Sigmoid colon (tissue), 6 donors: ENCODE measurements at regions not wholly inside any gene's neighbourhood (a gene's known extent, or its start where the extent isn't known, plus 50 kb on each side); places are given as distances from the start of the nearest gene placed in this dataset.

Experiments
- DNase-seq: peaks from one replicate; pipeline ENCODE4 v3.0.0-alpha.2; 2019
- H3K27ac ChIP-seq, 4 donors: fragments of 200-600 bp; sonication (generic); one replicate each; pipeline ENCODE4 v1.5.1; 2016 to 2019; ENCODE audit warnings: mild to moderate bottlenecking in 1 of 4
- H3K27me3 ChIP-seq, 3 donors: fragments of 200-600 bp; sonication (generic); one replicate each; pipeline ENCODE4 v1.5.1; 2019; ENCODE audit warnings: mild to moderate bottlenecking in 1 of 3
- H3K36me3 ChIP-seq, 4 donors: fragments of 200-600 bp; sonication (generic); one replicate each; pipeline ENCODE4 v1.5.1; 2016 to 2019
- H3K4me1 ChIP-seq, 4 donors: fragments of 200-600 bp; sonication (generic); one replicate each; pipeline ENCODE4 v1.5.1; 2017 to 2019
- H3K4me3 ChIP-seq, 4 donors: fragments of 200-600 bp; sonication (generic); one replicate each; pipeline ENCODE4 v1.5.1; 2017 to 2019; ENCODE audit warnings: mild to moderate bottlenecking in 2 of 4, moderate library complexity in 1 of 4
- H3K9me3 ChIP-seq, 4 donors: fragments of 200-600 bp in 3 of 4; sonication (generic) in 3 of 4; one replicate each; pipeline versions ENCODE4 v1.5.1 to v1.6.1; 2013 to 2019
- EP300 ChIP-seq, 4 donors: sonication (generic); formaldehyde crosslinking; IDR thresholded peaks; one replicate each; pipeline ENCODE4 v1.6.1; 2017; ENCODE audit warnings: antibody characterized with exemption in 4 of 4
- POLR2A ChIP-seq, 2 donors: fragments of 450-650 bp; IDR thresholded peaks; one replicate each; pipeline ENCODE4 v1.6.1; 2016; ENCODE audit warnings: antibody characterized with exemption in 2 of 2, mild to moderate bottlenecking in 2 of 2, moderate library complexity in 2 of 2
- POLR2AphosphoS5 ChIP-seq, 4 donors: sonication (generic); formaldehyde crosslinking; IDR thresholded peaks; one replicate each; pipeline ENCODE4 v1.6.1; 2017; ENCODE audit warnings: antibody characterized with exemption in 4 of 4
- WGBS, 2 donors: extraction: QIAGEN DNeasy Blood & Tissue Kit; methylation state at CpG; one replicate each; pipeline ENCODE4 v1.1.7; 2013; 5-methylcytosine and 5-hydroxymethylcytosine counted together
- intact Hi-C: fragments of 100-400 bp; cut with DNase I; formaldehyde crosslinking; loops from one replicate; pipeline ENCODE4 v1.15.1; 2023
- TF ChIP-seq, protein P1 (sequence below), 4 experiments: fragments of 450-650 bp in 3 of 4; fragments of 200-600 bp in 1 of 4; IDR thresholded peaks; one replicate each; pipeline ENCODE4 v1.5.1; 2016 to 2019; ENCODE audit warnings: antibody characterized with exemption in 4 of 4, mild to moderate bottlenecking in 3 of 4, moderate library complexity in 2 of 4
- donor health status: healthy with polysubstance abuse.
- donor health status: healthy.

DNA sequence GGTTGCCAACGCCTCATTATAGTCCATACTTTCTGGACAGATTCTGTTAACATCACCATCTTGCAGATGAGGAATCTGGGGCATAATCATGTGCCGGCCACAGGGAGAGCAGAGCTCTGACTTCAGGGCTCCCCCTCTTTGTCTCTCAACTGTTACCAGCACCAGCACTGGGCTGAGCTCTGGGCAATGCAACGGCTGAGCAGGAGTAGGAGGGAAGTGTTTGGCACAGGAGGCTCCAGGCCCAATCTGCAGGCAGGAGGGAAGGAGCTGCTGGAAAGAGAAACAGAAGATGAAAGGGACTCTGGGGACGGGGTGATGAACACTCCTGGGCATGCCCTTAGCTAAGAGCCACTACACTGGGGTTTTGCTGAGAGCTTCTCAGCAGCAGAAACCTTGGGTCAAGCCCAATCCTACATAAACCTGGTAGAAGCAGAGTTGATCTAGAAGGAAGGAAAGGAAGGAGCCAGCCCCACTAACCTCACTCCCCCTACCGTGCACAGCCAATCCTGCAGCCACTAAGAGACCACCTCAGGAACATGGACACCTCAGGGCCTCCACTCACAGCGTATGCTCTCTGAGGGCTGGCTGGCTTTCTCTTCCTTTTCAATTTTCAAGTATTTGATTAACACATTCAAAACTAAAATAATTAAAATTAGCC, 73.1 kb upstream of the SPATA12 start:
- DNase-seq: no peak
- Histone ChIP-seq H3K27me3 (no peaks in the 10 kb centered on the region), H3K4me3 (no peak overlapping the region), H3K9me3 (no peaks in the 10 kb centered on the region), H3K27ac (peak overlapping the region in 2 of 4 donors; percentile 1 to 55), H3K36me3 (no peaks in the 10 kb centered on the region), H3K4me1 (peaks cover 0 to 42% (median 25%) of the 10 kb centered on the region in 4 donors)
- intact Hi-C loops: no loop called here
- WGBS, 2 donors: 84 to 86% methylated on average over 6 of the region's 6 CpGs
- TF ChIP-seq EP300 (IDR thresholded peaks at IDR 0.05) (no peak), POLR2AphosphoS5 (IDR thresholded peaks at IDR 0.05) (no peak), POLR2A (IDR thresholded peaks at IDR 0.05) (no peak)
- TF ChIP-seq, protein P1, sequence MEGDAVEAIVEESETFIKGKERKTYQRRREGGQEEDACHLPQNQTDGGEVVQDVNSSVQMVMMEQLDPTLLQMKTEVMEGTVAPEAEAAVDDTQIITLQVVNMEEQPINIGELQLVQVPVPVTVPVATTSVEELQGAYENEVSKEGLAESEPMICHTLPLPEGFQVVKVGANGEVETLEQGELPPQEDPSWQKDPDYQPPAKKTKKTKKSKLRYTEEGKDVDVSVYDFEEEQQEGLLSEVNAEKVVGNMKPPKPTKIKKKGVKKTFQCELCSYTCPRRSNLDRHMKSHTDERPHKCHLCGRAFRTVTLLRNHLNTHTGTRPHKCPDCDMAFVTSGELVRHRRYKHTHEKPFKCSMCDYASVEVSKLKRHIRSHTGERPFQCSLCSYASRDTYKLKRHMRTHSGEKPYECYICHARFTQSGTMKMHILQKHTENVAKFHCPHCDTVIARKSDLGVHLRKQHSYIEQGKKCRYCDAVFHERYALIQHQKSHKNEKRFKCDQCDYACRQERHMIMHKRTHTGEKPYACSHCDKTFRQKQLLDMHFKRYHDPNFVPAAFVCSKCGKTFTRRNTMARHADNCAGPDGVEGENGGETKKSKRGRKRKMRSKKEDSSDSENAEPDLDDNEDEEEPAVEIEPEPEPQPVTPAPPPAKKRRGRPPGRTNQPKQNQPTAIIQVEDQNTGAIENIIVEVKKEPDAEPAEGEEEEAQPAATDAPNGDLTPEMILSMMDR (IDR thresholded peaks at IDR 0.05): no peak

DNA sequence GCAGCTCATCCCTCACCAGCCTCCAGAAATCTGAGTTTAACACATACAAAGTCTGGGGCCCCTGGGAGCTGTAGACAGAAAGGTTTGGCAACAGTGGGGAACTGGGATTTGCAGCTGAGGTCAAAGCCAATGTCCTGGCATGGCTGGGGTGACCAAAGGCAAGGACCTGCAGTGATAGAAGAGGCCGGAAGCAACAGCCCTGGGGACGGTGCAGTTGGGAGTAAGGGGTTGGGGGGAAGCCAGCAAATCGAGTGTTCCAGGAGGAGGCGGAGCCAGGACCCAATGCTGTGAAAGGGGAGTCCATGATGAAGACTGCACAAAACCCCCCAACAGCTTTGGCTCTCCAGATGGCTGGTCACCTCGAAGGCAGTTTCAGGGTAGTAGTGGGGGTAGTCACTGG, 74.1 kb upstream of the SPATA12 start:
- no peak overlapping the region for H3K27ac ChIP-seq
- no peak for DNase-seq
- no peaks in the 10 kb centered on the region for H3K36me3 ChIP-seq
- H3K4me1 ChIP-seq: peaks cover 0 to 43% (median 26%) of the 10 kb centered on the region in 4 donors
- H3K4me3 ChIP-seq: no peak overlapping the region
- WGBS, 2 donors: 63 to 76% methylated on average over 5 of the region's 5 CpGs
- no peaks in the 10 kb centered on the region for H3K27me3 ChIP-seq
- TF ChIP-seq POLR2A (IDR thresholded peaks at IDR 0.05) (no peak), POLR2AphosphoS5 (IDR thresholded peaks at IDR 0.05) (no peak), EP300 (IDR thresholded peaks at IDR 0.05) (no peak)
- TF ChIP-seq, protein P1 (IDR thresholded peaks at IDR 0.05): no peak
- H3K9me3 ChIP-seq: no peaks in the 10 kb centered on the region
- intact Hi-C loops: no loop called here

DNA sequence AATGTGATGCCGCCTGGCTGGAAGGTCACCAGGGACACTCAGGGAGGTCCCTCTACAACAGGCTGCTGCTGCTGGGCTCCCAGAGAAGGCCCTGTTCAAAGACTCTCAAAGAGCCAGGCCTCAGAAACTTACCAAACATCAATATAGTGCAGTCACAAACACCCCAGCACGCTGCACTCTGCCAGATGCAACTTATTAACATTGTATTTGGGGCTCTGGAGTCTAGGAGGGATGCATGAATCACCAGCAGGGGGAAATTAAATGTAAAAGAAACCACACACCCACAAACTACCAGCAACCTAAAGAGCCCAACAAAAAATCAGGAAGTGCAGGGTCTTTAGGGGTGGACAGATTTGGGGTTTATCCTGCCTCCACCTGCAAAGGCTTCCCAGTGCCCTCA, 74.6 kb upstream of the SPATA12 start:
- no peak for TF ChIP-seq POLR2A (IDR thresholded peaks at IDR 0.05)
- TF ChIP-seq POLR2AphosphoS5 (IDR thresholded peaks at IDR 0.05): no peak
- TF ChIP-seq, protein P1 (IDR thresholded peaks at IDR 0.05): no peak
- WGBS, 2 donors: 67 to 75% methylated on average over 2 of the region's 2 CpGs
- H3K9me3 ChIP-seq: no peaks in the 10 kb centered on the region
- no peak overlapping the region for H3K4me3 ChIP-seq
- intact Hi-C loops: no loop called here
- H3K27ac ChIP-seq: no peak overlapping the region
- no peaks in the 10 kb centered on the region for H3K36me3 ChIP-seq
- DNase-seq: no peak
- peaks cover 0 to 48% (median 28%) of the 10 kb centered on the region in 4 donors for H3K4me1 ChIP-seq
- H3K27me3 ChIP-seq: no peaks in the 10 kb centered on the region

DNA sequence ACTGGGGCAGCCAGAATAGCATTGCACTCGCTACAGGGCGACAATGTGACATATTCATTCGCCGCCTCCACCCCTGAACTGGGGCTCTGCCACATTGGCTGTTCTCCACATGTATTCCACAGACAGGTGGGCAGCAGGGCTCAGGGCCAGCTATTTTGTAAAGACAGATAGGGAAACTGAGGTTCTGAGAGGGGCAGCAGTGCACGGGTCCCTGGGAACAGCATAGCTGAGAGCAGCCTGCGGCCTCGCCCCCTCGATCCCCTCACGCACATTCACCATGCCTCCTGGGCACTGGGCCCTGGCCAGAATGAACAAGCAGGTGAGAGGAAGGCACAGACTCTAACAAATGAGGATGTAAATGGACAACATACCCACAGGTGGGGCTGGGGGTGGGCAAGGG, 75.0 kb upstream of the SPATA12 start:
- Histone ChIP-seq H3K36me3 (no peaks in the 10 kb centered on the region), H3K9me3 (no peaks in the 10 kb centered on the region), H3K4me1 (peaks cover 0 to 52% (median 29%) of the 10 kb centered on the region in 4 donors), H3K27ac (no peak overlapping the region), H3K4me3 (no peak overlapping the region), H3K27me3 (no peaks in the 10 kb centered on the region)
- intact Hi-C loops: no loop called here
- 94 to 96% methylated on average over 9 of the region's 9 CpGs for WGBS, 2 donors
- DNase-seq: no peak
- TF ChIP-seq POLR2AphosphoS5 (IDR thresholded peaks at IDR 0.05) (no peak), EP300 (IDR thresholded peaks at IDR 0.05) (no peak)
- TF ChIP-seq, protein P1 (IDR thresholded peaks at IDR 0.05): no peak

DNA sequence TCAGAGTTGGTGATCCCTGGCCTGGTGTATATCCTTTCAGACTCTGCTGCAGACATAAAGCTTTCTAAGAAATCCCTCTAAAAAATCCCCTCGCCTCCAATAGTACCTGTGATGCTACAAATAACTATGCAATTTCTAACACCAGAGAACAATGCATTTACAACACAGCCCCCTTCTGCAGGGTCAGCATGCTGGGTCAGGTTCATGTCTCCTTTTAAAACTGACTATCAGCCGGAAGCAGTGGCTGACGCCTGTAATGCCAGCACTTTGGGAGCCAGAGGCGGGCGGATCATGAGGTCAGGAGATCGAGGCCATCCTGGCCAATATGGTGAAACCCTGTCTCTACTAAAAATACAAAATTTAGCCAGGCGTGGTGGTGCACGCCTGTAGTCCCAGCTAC, 77.0 kb upstream of the SPATA12 start:
- peaks cover 0 to 38% (median 13%) of the 10 kb centered on the region in 4 donors for H3K4me1 ChIP-seq
- H3K27ac ChIP-seq: no peak overlapping the region
- WGBS, 2 donors: 95 to 96% methylated on average over 8 of the region's 8 CpGs
- no peaks in the 10 kb centered on the region for H3K27me3 ChIP-seq
- no peaks in the 10 kb centered on the region for H3K36me3 ChIP-seq
- no peak for DNase-seq
- TF ChIP-seq POLR2AphosphoS5 (IDR thresholded peaks at IDR 0.05): no peak
- no peak for TF ChIP-seq EP300 (IDR thresholded peaks at IDR 0.05)
- TF ChIP-seq, protein P1 (IDR thresholded peaks at IDR 0.05): no peak
- TF ChIP-seq POLR2A (IDR thresholded peaks at IDR 0.05): no peak
- no peak overlapping the region for H3K4me3 ChIP-seq
- H3K9me3 ChIP-seq: no peaks in the 10 kb centered on the region
- intact Hi-C loops: no loop called here
